ENCODE measurements at regions not wholly inside any gene's neighbourhood (a gene's known extent, or its start where the extent isn't known, plus 50 kb on each side); places are given as distances from the start of the nearest gene placed in this dataset.

DNA sequence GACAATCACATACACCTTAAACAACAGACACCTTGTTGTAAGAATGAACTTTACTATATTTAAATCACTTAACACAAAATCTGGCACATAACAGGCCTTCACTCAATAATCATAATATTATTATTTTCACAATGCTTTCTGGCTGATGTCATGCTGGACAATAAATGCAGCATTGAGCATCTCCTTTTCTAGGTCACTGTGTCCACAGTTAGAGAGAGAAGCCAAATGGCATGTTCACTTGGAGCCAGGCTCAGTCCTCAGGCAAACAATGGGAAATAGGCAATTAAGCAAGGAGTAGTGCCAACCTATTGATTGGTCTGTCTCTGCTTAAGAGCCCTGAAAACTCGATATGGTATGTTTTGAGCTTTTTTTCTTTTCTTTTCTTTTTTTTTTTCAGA, 50.6 kb upstream of the KLF4 start:
- Mint-ChIP-seq H3K36me3 (ENCODE audit: insufficient read depth, unreplicated experiment) (no peaks in the 10 kb centered on the region), H3K27ac (ENCODE audit: low read depth, unreplicated experiment) (no peak overlapping the region), H3K9me3 (ENCODE audit: unreplicated experiment) (no peaks in the 10 kb centered on the region), H3K4me1 (ENCODE audit: insufficient read depth, unreplicated experiment) (peaks cover 21% of the 10 kb centered on the region), H3K27me3 (ENCODE audit: insufficient read depth, unreplicated experiment) (no peaks in the 10 kb centered on the region), H3K4me3 (ENCODE audit: unreplicated experiment) (no peak overlapping the region)
- ChIA-PET CTCF (interaction anchor here (0.6 kb wide), 1 partner anchor 27 kb away, joined by 3 read pairs; no protein-coding TSS in a partner anchor), POLR2A (interaction anchor here (0.5 kb wide), 1 partner anchor 94 kb away, joined by 3 read pairs; no protein-coding TSS in a partner anchor)
- no TSS peak for BruUV-seq (replicated peaks)
- no peak for DNase-seq (ENCODE audit: unreplicated experiment)
- no peak for TF ChIP-seq CTCF (IDR thresholded peaks at IDR 0.05; ENCODE audit: unreplicated experiment)
- intact Hi-C loops (cut with micrococcal nuclease), result no loop called here

GRCh38 chr9:107539427-107540163, 50.0 kb upstream of the KLF4 start:
- intact Hi-C loops (cut with micrococcal nuclease), result no loop called here
- no TSS peak for BruUV-seq (replicated peaks)
- POLR2A ChIA-PET, result no interaction called here
- Mint-ChIP-seq H3K9me3 (ENCODE audit: unreplicated experiment) (no peaks in the 10 kb centered on the region), H3K27me3 (ENCODE audit: insufficient read depth, unreplicated experiment) (no peaks in the 10 kb centered on the region), H3K36me3 (ENCODE audit: insufficient read depth, unreplicated experiment) (no peaks in the 10 kb centered on the region), H3K4me1 (ENCODE audit: insufficient read depth, unreplicated experiment) (peaks cover 21% of the 10 kb centered on the region), H3K4me3 (ENCODE audit: unreplicated experiment) (no peak overlapping the region), H3K27ac (ENCODE audit: low read depth, unreplicated experiment) (no peak overlapping the region)
- CTCF ChIA-PET, result no interaction called here
- DNase-seq (ENCODE audit: unreplicated experiment), result no peak
- TF ChIP-seq CTCF (IDR thresholded peaks at IDR 0.05; ENCODE audit: unreplicated experiment), result no peak
